ENCODE measurements at regions not wholly inside any gene's neighbourhood (a gene's known extent, or its start where the extent isn't known, plus 50 kb on each side); places are given as distances from the start of the nearest gene placed in this dataset.

- intact Hi-C loops (cut with micrococcal nuclease): no loop called here
- no peaks in the 10 kb centered on the region for H3K27me3 Mint-ChIP-seq
- H3K4me3 Mint-ChIP-seq: no peak overlapping the region
- H3K4me1 Mint-ChIP-seq (ENCODE audit: low read depth): no peaks in the 10 kb centered on the region
- H3K9me3 Mint-ChIP-seq: peaks cover 12% of the 10 kb centered on the region
- H3K27ac Mint-ChIP-seq: no peak overlapping the region
- no peaks in the 10 kb centered on the region for H3K36me3 Mint-ChIP-seq (ENCODE audit: low read depth)
Observed at GRCh38 chr3:80190051-80190450, 422.3 kb upstream of the ROBO1 start.

DNA sequence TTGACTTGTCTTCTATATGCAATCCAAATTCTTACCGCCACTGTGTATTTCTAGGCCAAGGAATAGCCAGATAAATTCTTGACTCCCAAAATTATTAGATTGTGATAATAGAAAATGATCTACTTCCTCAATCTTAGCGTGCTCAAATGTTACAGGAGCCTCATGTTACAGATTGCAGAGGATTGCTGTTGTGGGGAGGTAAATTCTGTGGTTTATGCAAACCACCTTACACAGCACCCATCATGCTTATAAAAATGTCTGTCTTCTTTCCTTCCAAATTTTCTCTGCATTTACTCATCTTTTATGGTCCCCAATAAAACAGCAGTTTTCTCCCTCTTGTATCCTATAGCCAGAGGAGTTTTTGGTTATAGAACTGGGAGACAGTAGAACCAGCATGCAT is 420.2 kb upstream of the ROBO1 start:
- Mint-ChIP-seq H3K4me3 (no peak overlapping the region), H3K4me1 (ENCODE audit: low read depth) (no peaks in the 10 kb centered on the region), H3K27me3 (no peaks in the 10 kb centered on the region), H3K27ac (no peak overlapping the region), H3K9me3 (peaks cover 12% of the 10 kb centered on the region), H3K36me3 (ENCODE audit: low read depth) (no peaks in the 10 kb centered on the region)
- intact Hi-C loops (cut with micrococcal nuclease): no loop called here

DNA sequence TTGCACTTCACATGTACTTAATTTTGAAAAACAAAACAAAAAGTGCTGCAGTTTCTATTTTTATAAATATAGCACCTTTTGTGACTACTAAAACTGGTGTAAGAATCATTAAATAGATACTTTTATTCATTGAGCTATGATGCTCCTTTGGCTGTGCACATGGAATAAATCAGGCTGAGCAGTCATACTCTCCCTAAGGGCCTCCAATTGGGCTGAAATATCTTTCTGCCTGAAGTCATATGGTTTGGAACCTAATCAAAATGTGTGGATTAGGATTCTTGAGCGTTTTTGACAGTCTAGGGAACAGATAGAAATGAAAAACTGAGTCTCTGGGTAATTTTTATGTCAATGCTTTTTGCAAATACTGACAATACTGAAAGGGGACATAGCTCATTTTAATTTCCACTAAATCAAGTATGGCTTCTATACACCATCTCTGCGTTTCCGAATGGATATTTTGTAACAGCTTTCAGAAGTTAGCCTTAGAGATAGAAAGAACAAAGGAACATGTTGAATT is 392.2 kb upstream of the ROBO1 start:
- Mint-ChIP-seq H3K9me3 (no peaks in the 10 kb centered on the region), H3K36me3 (ENCODE audit: low read depth) (no peaks in the 10 kb centered on the region), H3K27me3 (no peaks in the 10 kb centered on the region), H3K27ac (no peak overlapping the region), H3K4me3 (no peak overlapping the region), H3K4me1 (ENCODE audit: low read depth) (no peaks in the 10 kb centered on the region)
- intact Hi-C loops (cut with micrococcal nuclease): no loop called here

GRCh38 chr3:80158332-80158731 is 390.5 kb upstream of the ROBO1 start:
- H3K9me3 Mint-ChIP-seq: peaks cover 3% of the 10 kb centered on the region
- H3K36me3 Mint-ChIP-seq (ENCODE audit: low read depth): no peaks in the 10 kb centered on the region
- no peak overlapping the region for H3K4me3 Mint-ChIP-seq
- H3K4me1 Mint-ChIP-seq (ENCODE audit: low read depth): no peaks in the 10 kb centered on the region
- no peak overlapping the region for H3K27ac Mint-ChIP-seq
- intact Hi-C loops (cut with micrococcal nuclease): no loop called here
- H3K27me3 Mint-ChIP-seq: no peaks in the 10 kb centered on the region

GRCh38 chr3:80157546-80157945 is 389.7 kb upstream of the ROBO1 start:
- intact Hi-C loops (cut with micrococcal nuclease): no loop called here
- Mint-ChIP-seq H3K9me3 (peaks cover 11% of the 10 kb centered on the region), H3K4me1 (ENCODE audit: low read depth) (no peaks in the 10 kb centered on the region), H3K27ac (no peak overlapping the region), H3K4me3 (no peak overlapping the region), H3K36me3 (ENCODE audit: low read depth) (no peaks in the 10 kb centered on the region), H3K27me3 (no peaks in the 10 kb centered on the region)

- peaks cover 50% of the 10 kb centered on the region for H3K9me3 Mint-ChIP-seq
- intact Hi-C loops (cut with micrococcal nuclease): no loop called here
- H3K27ac Mint-ChIP-seq: no peak overlapping the region
- no peaks in the 10 kb centered on the region for H3K4me1 Mint-ChIP-seq (ENCODE audit: low read depth)
- H3K4me3 Mint-ChIP-seq: no peak overlapping the region
- H3K36me3 Mint-ChIP-seq (ENCODE audit: low read depth): no peaks in the 10 kb centered on the region
- H3K27me3 Mint-ChIP-seq: no peaks in the 10 kb centered on the region
Observed at GRCh38 chr3:80152692-80153091, 384.9 kb upstream of the ROBO1 start.

DNA sequence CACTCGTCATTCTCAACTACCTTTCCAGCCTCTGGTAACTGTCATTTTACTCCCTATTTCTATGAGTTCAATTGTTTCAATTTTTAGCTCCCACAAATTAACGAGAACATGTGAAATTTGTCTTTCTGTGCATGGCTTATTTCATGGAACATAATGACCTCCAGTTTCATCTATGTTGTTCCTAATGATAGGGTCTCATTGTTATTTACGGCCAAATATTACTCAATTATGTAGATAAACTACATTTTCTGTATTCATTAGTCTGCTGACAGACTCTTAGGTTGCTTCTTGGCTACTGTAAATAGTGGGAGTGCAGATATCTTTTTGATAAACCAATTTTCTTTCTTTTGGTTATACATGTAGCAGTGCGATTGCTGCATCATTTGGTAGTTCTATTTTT is 374.9 kb upstream of the ROBO1 start:
- H3K27me3 Mint-ChIP-seq: no peaks in the 10 kb centered on the region
- no peaks in the 10 kb centered on the region for H3K4me1 Mint-ChIP-seq (ENCODE audit: low read depth)
- no peak overlapping the region for H3K27ac Mint-ChIP-seq
- H3K9me3 Mint-ChIP-seq: peaks cover 24% of the 10 kb centered on the region
- H3K4me3 Mint-ChIP-seq: no peak overlapping the region
- H3K36me3 Mint-ChIP-seq (ENCODE audit: low read depth): no peaks in the 10 kb centered on the region
- intact Hi-C loops (cut with micrococcal nuclease): no loop called here

DNA sequence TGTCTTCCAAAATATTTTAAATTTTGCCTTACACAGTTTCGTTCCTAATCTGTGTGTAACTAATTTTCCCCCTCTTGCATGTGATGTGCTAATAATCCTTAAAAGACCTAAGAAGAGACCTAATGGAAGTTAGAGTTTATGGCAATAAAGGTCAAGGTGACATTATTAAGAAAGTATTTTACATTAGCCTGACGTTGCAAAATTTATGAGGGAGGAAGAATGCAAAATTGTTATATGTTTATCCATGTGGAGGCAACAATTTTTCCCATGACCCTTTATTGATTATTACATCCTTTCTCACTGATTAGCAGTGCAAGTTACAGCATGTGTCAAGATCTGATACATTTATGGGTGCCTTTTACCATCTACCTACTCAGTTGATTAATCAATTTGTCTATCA is 373.8 kb upstream of the ROBO1 start:
- intact Hi-C loops (cut with micrococcal nuclease): no loop called here
- H3K9me3 Mint-ChIP-seq: peaks cover 30% of the 10 kb centered on the region
- H3K27ac Mint-ChIP-seq: no peak overlapping the region
- no peaks in the 10 kb centered on the region for H3K4me1 Mint-ChIP-seq (ENCODE audit: low read depth)
- H3K36me3 Mint-ChIP-seq (ENCODE audit: low read depth): no peaks in the 10 kb centered on the region
- H3K27me3 Mint-ChIP-seq: no peaks in the 10 kb centered on the region
- H3K4me3 Mint-ChIP-seq: no peak overlapping the region

DNA sequence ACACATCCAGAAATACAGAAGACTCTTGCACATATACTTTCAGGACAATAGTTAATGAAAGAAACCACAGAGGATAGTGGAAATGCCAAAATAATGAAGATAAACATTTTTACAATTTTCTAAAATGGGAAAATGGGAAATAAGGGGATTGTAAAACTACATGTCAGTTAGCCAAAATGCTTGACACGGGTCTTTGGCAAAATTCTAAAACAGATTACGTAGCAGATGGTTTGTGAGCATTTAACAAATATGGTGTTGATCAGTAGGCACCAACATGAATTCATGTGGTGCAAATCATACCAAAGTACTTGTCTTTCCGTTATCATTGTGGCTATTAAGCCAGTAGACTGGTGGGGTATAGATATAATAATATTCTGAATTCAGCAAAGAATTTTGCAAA is 348.5 kb upstream of the ROBO1 start:
- H3K27ac Mint-ChIP-seq: no peak overlapping the region
- no peaks in the 10 kb centered on the region for H3K4me1 Mint-ChIP-seq (ENCODE audit: low read depth)
- no peak overlapping the region for H3K4me3 Mint-ChIP-seq
- intact Hi-C loops (cut with micrococcal nuclease): no loop called here
- no peaks in the 10 kb centered on the region for H3K36me3 Mint-ChIP-seq (ENCODE audit: low read depth)
- H3K27me3 Mint-ChIP-seq: no peaks in the 10 kb centered on the region
- no peaks in the 10 kb centered on the region for H3K9me3 Mint-ChIP-seq

GRCh38 chr3:80114694-80115093 is 346.9 kb upstream of the ROBO1 start:
- intact Hi-C loops (cut with micrococcal nuclease): no loop called here
- no peaks in the 10 kb centered on the region for H3K9me3 Mint-ChIP-seq
- no peaks in the 10 kb centered on the region for H3K36me3 Mint-ChIP-seq (ENCODE audit: low read depth)
- no peaks in the 10 kb centered on the region for H3K27me3 Mint-ChIP-seq
- H3K27ac Mint-ChIP-seq: no peak overlapping the region
- H3K4me3 Mint-ChIP-seq: no peak overlapping the region
- no peaks in the 10 kb centered on the region for H3K4me1 Mint-ChIP-seq (ENCODE audit: low read depth)

- H3K4me1 Mint-ChIP-seq (ENCODE audit: low read depth): no peaks in the 10 kb centered on the region
- no peaks in the 10 kb centered on the region for H3K9me3 Mint-ChIP-seq
- no peaks in the 10 kb centered on the region for H3K36me3 Mint-ChIP-seq (ENCODE audit: low read depth)
- no peak overlapping the region for H3K27ac Mint-ChIP-seq
- no peaks in the 10 kb centered on the region for H3K27me3 Mint-ChIP-seq
- intact Hi-C loops (cut with micrococcal nuclease): no loop called here
- H3K4me3 Mint-ChIP-seq: no peak overlapping the region
Observed at GRCh38 chr3:80113331-80113730, 345.5 kb upstream of the ROBO1 start.

GRCh38 chr3:80099559-80100066 is 331.8 kb upstream of the ROBO1 start:
- no peaks in the 10 kb centered on the region for H3K9me3 Mint-ChIP-seq
- no peak overlapping the region for H3K27ac Mint-ChIP-seq
- H3K36me3 Mint-ChIP-seq (ENCODE audit: low read depth): no peaks in the 10 kb centered on the region
- intact Hi-C loops (cut with micrococcal nuclease): no loop called here
- no peaks in the 10 kb centered on the region for H3K27me3 Mint-ChIP-seq
- H3K4me1 Mint-ChIP-seq (ENCODE audit: low read depth): no peaks in the 10 kb centered on the region
- H3K4me3 Mint-ChIP-seq: no peak overlapping the region

DNA sequence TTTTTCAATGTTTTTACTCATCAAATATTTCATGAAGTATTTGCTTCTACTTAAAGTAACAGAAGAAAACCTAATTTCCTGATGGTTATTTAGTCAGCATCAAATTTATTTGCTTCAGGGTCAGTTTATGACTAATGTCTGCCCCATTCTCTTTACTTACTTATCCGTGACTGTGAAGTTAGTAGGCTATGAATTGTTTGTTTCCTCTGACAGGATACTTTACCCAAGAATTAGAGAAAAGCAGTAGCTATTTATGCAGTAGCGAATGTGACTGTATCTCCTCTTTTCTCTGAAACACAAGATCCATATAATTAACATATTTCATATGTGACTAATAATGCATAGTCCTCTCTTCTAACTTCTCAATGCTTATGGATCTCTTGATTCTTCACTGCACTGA is 329.9 kb upstream of the ROBO1 start:
- H3K4me3 Mint-ChIP-seq: no peak overlapping the region
- no peaks in the 10 kb centered on the region for H3K36me3 Mint-ChIP-seq (ENCODE audit: low read depth)
- intact Hi-C loops (cut with micrococcal nuclease): no loop called here
- no peaks in the 10 kb centered on the region for H3K9me3 Mint-ChIP-seq
- H3K27me3 Mint-ChIP-seq: no peaks in the 10 kb centered on the region
- no peaks in the 10 kb centered on the region for H3K4me1 Mint-ChIP-seq (ENCODE audit: low read depth)
- no peak overlapping the region for H3K27ac Mint-ChIP-seq

DNA sequence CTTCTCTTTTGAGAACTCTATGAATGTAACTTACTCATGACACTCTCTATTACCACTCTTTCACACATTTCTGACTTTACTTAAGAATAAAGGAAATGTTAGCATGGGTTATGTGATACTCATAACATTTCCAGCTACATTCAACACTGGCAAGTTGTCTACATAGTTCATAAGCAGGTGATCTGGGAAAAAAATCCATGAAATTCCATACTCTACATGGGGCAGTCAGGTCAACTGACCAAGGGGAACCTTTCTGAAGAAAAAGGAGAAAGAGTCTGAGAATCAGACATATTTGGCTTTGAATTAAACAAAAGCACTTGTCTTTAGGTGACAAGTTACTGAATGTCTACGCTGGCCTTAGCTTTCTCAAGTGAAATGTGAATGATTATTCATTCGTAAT is 329.1 kb upstream of the ROBO1 start:
- Mint-ChIP-seq H3K4me1 (ENCODE audit: low read depth) (no peaks in the 10 kb centered on the region), H3K9me3 (no peaks in the 10 kb centered on the region), H3K4me3 (no peak overlapping the region), H3K27me3 (no peaks in the 10 kb centered on the region), H3K36me3 (ENCODE audit: low read depth) (no peaks in the 10 kb centered on the region), H3K27ac (no peak overlapping the region)
- intact Hi-C loops (cut with micrococcal nuclease): no loop called here

- Mint-ChIP-seq H3K36me3 (ENCODE audit: low read depth) (no peaks in the 10 kb centered on the region), H3K27me3 (no peaks in the 10 kb centered on the region), H3K4me3 (no peak overlapping the region), H3K27ac (no peak overlapping the region), H3K9me3 (no peaks in the 10 kb centered on the region), H3K4me1 (ENCODE audit: low read depth) (no peaks in the 10 kb centered on the region)
- intact Hi-C loops (cut with micrococcal nuclease): no loop called here
Observed at GRCh38 chr3:80094589-80094988, 326.8 kb upstream of the ROBO1 start.

All from dendritic cell treated with granulocyte-macrophage colony-stimulating factor and Interleukin-4, amounts not matched to agents 40 ng/mL and 50 ng/mL, for 4 days (primary cell).